ENCODE measurements at regions not wholly inside any gene's neighbourhood (a gene's known extent, or its start where the extent isn't known, plus 50 kb on each side); places are given as distances from the start of the nearest gene placed in this dataset.

DNA sequence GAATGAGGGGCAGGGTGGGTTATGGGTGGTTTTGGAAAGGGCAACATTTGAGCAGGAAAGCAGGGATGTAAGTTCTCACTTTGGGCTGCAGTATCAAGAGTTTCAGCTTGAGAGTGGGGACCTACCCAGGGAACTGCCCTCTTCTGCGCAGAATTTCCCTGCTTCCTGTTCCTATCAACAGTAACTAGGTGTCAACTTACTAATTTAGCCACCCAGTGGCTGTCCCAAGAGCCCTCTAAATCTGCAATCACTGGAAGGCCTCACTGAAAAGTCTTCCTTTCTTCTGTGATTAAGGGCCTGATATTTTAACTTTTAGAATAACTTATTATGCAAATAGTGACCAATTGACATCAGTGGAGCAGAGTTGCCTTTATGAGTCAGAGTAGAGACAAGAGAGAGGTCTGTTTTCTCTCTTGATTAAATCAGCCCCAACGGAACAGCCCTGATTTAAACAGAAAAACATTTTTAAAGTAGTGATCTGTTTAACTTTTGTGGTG, 118.2 kb upstream of the RIPOR2 start:
- TF ChIP-seq, protein P1, sequence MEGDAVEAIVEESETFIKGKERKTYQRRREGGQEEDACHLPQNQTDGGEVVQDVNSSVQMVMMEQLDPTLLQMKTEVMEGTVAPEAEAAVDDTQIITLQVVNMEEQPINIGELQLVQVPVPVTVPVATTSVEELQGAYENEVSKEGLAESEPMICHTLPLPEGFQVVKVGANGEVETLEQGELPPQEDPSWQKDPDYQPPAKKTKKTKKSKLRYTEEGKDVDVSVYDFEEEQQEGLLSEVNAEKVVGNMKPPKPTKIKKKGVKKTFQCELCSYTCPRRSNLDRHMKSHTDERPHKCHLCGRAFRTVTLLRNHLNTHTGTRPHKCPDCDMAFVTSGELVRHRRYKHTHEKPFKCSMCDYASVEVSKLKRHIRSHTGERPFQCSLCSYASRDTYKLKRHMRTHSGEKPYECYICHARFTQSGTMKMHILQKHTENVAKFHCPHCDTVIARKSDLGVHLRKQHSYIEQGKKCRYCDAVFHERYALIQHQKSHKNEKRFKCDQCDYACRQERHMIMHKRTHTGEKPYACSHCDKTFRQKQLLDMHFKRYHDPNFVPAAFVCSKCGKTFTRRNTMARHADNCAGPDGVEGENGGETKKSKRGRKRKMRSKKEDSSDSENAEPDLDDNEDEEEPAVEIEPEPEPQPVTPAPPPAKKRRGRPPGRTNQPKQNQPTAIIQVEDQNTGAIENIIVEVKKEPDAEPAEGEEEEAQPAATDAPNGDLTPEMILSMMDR (IDR thresholded peaks at IDR 0.05; ENCODE audit: low read depth, low read length) = no peak
- Histone ChIP-seq H3K36me3 (no peaks in the 10 kb centered on the region), H3K4me3 (ENCODE audit: low read depth, low read length) (no peak overlapping the region), H3K27me3 (no peaks in the 10 kb centered on the region), H3K9me3 (no peaks in the 10 kb centered on the region), H3K4me1 (peaks cover 19% of the 10 kb centered on the region)
- no peak for DNase-seq

DNA sequence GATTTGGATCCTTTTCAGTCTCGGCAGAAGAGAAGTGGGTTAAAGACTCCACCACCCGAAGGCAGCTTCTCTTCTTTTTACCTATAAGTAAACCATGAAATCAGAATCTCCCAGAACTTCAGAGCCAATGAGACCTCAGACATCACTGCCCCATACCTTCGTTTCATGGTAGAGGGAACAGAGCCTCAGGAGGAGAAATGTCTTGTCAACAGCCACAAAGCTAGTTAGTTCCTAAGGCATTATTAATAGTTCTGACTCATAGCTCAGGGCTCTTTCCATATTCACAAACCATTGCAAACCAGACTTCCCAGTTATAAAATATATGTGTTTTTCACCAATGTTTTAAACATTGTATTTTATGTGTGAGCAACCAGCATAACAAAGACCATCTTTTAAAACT, 118.7 kb upstream of the RIPOR2 start:
- no peaks in the 10 kb centered on the region for H3K9me3 ChIP-seq
- no peak overlapping the region for H3K4me3 ChIP-seq (ENCODE audit: low read depth, low read length)
- no peaks in the 10 kb centered on the region for H3K36me3 ChIP-seq
- TF ChIP-seq, protein P1 (IDR thresholded peaks at IDR 0.05; ENCODE audit: low read depth, low read length) = no peak
- no peak for DNase-seq
- H3K4me1 ChIP-seq = peaks cover 19% of the 10 kb centered on the region
- no peaks in the 10 kb centered on the region for H3K27me3 ChIP-seq

- no peak for DNase-seq
- no peaks in the 10 kb centered on the region for H3K9me3 ChIP-seq
- H3K4me3 ChIP-seq (ENCODE audit: low read depth, low read length) = no peak overlapping the region
- H3K4me1 ChIP-seq = peaks cover 14% of the 10 kb centered on the region
- no peaks in the 10 kb centered on the region for H3K36me3 ChIP-seq
- TF ChIP-seq, protein P1 (IDR thresholded peaks at IDR 0.05; ENCODE audit: low read depth, low read length) = no peak
- H3K27me3 ChIP-seq = no peaks in the 10 kb centered on the region
Observed at GRCh38 chr6:25056130-25056529, 120.4 kb upstream of the RIPOR2 start.

DNA sequence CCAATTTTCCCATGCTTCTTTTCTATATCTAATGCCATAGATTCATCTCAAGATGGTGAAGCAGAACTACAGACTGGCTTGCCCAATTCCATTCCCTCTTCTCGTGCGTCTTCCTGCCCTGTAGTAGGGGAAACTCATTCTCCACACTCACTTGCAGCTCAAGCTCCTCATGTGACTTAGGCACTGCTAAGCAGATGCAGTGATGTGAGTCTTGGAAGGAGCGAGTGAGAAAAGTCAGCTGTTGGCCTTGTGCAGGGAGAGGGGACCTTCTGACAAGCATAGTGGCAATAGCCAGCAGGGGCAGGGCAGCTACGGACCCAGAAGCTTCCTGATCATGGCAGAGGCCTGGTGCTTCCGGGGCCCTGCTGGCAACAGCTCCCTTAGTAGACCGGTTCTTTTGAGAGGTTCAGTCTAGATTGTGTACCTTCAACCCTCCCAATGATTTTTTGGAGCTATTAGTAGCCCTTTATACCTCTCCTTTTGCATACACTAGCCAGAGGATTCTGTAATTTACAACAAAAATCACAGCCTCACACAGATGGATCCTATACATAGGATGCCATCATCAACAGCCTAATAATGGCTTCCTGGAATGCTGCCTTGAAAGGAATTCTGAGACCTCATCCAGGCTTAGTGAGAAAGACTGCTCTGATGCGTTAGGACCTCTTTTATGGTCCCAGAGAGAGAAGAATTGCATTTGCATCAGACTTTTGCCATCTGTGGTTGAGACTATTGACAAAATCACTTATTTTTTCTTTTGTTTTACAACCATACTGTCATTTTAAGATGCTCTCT, 121.5 kb upstream of the RIPOR2 start:
- no peaks in the 10 kb centered on the region for H3K27me3 ChIP-seq
- no peaks in the 10 kb centered on the region for H3K36me3 ChIP-seq
- TF ChIP-seq, protein P1 (IDR thresholded peaks at IDR 0.05; ENCODE audit: low read depth, low read length) = no peak
- DNase-seq = no peak
- H3K4me1 ChIP-seq = peaks cover 14% of the 10 kb centered on the region
- no peak overlapping the region for H3K4me3 ChIP-seq (ENCODE audit: low read depth, low read length)
- no peaks in the 10 kb centered on the region for H3K9me3 ChIP-seq

DNA sequence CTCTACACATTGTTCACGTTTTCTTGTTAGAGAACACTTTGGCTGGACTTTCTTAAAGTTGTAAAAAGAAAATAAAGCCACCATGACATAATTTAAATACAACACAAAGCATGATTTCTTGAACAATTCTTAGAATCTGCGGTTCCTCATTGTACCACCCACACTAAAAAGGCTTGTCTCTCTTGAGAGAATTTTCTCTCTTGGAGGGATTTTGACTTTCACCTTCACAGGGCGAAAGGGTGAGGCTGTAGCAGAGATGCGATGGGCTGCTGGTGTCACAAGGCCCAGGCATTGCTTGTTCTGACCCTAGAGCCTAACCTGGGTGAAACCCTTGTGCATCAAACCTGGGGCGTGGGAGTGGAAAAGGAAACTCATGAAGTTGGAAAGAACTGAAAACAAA, 122.7 kb upstream of the RIPOR2 start:
- Histone ChIP-seq H3K27me3 (no peaks in the 10 kb centered on the region), H3K9me3 (no peaks in the 10 kb centered on the region), H3K4me1 (peaks cover 11% of the 10 kb centered on the region), H3K4me3 (ENCODE audit: low read depth, low read length) (no peak overlapping the region), H3K36me3 (no peaks in the 10 kb centered on the region)
- no peak for DNase-seq
- TF ChIP-seq, protein P1 (IDR thresholded peaks at IDR 0.05; ENCODE audit: low read depth, low read length) = no peak

- no peak overlapping the region for H3K4me3 ChIP-seq (ENCODE audit: low read depth, low read length)
- H3K27me3 ChIP-seq = no peaks in the 10 kb centered on the region
- no peaks in the 10 kb centered on the region for H3K36me3 ChIP-seq
- H3K9me3 ChIP-seq = no peaks in the 10 kb centered on the region
- no peak for DNase-seq
- H3K4me1 ChIP-seq = peaks cover 6% of the 10 kb centered on the region
- TF ChIP-seq, protein P1 (IDR thresholded peaks at IDR 0.05; ENCODE audit: low read depth, low read length) = no peak
Observed at GRCh38 chr6:25058941-25059340, 123.2 kb upstream of the RIPOR2 start.

Measured in BE2C (cell line).